H7 (cell line): ENCODE measurements at regions not wholly inside any gene's neighbourhood (a gene's known extent, or its start where the extent isn't known, plus 50 kb on each side); places are given as distances from the start of the nearest gene placed in this dataset.
A peak's percentile ranks its signal among the peaks of the same experiment; 100 is the strongest.
"Not testable (repeated sequence)": the region's sequence is repeated elsewhere in the genome, so short reads cannot be mapped to it uniquely, and the experiment has no call there.

Source experiments
- DNase-seq: peaks from one replicate; pipeline ENCODE4 v3.0.0; 2012
- H3K27me3 ChIP-seq: 2 replicates; pipeline ENCODE4 v1.6.0; 2011; ENCODE audit warnings: mild to moderate bottlenecking, low read length; ENCODE audit not compliant: control insufficient read depth, insufficient read depth
- H3K36me3 ChIP-seq: replicated peaks from 2 replicates; pipeline ENCODE4 v1.5.1; 2011; ENCODE audit warnings: low read length; ENCODE audit not compliant: control insufficient read depth, insufficient read depth
- H3K4me3 ChIP-seq: 2 replicates; pipeline ENCODE4 v1.5.1; 2011; ENCODE audit warnings: low read depth, mild to moderate bottlenecking, control low read depth, low read length, moderate library complexity; ENCODE audit not compliant: insufficient read depth

GRCh38 chr2:31765078-31765945, 184.6 kb upstream of the SRD5A2 start:
- DNase-seq, result no peak
- no peaks in the 10 kb centered on the region for H3K27me3 ChIP-seq
- no peak overlapping the region for H3K4me3 ChIP-seq
- H3K36me3 ChIP-seq, result no peaks in the 10 kb centered on the region

GRCh38 chr2:31764169-31764568, 183.4 kb upstream of the SRD5A2 start:
- DNase-seq, result no peak
- Histone ChIP-seq H3K4me3 (no peak overlapping the region), H3K27me3 (no peaks in the 10 kb centered on the region), H3K36me3 (no peaks in the 10 kb centered on the region)

- no peaks in the 10 kb centered on the region for H3K36me3 ChIP-seq
- H3K27me3 ChIP-seq, result no peaks in the 10 kb centered on the region
- DNase-seq, result no peak
- no peak overlapping the region for H3K4me3 ChIP-seq
These were observed 181.3 kb upstream of the SRD5A2 start for GRCh38 chr2:31762085-31762484.

GRCh38 chr2:31757351-31757750, 176.6 kb upstream of the SRD5A2 start:
- not testable (repeated sequence) for H3K36me3 ChIP-seq, H3K27me3 ChIP-seq, H3K4me3 ChIP-seq, DNase-seq

GRCh38 chr2:31748746-31749145, 168.0 kb upstream of the SRD5A2 start:
- H3K27me3 ChIP-seq, H3K4me3 ChIP-seq, H3K36me3 ChIP-seq, DNase-seq: not testable (repeated sequence)

- H3K36me3 ChIP-seq, result no peaks in the 10 kb centered on the region
- DNase-seq, result no peak
- no peak overlapping the region for H3K4me3 ChIP-seq
- H3K27me3 ChIP-seq, result no peaks in the 10 kb centered on the region
These were observed 167.3 kb upstream of the SRD5A2 start for GRCh38 chr2:31748041-31748440.

GRCh38 chr2:31739161-31739560, 158.4 kb upstream of the SRD5A2 start:
- no peaks in the 10 kb centered on the region for H3K27me3 ChIP-seq
- no peak for DNase-seq
- no peaks in the 10 kb centered on the region for H3K36me3 ChIP-seq
- no peak overlapping the region for H3K4me3 ChIP-seq

GRCh38 chr2:31736695-31737454, 156.1 kb upstream of the SRD5A2 start:
- Histone ChIP-seq H3K27me3 (no peaks in the 10 kb centered on the region), H3K36me3 (no peaks in the 10 kb centered on the region), H3K4me3 (no peak overlapping the region)
- DNase-seq, result no peak

- no peak for DNase-seq
- Histone ChIP-seq H3K36me3 (no peaks in the 10 kb centered on the region), H3K27me3 (no peaks in the 10 kb centered on the region), H3K4me3 (no peak overlapping the region)
These were observed 155.0 kb upstream of the SRD5A2 start for GRCh38 chr2:31735716-31736115.

GRCh38 chr2:31729442-31730092, 148.8 kb upstream of the SRD5A2 start:
- Histone ChIP-seq H3K4me3 (no peak overlapping the region), H3K36me3 (no peaks in the 10 kb centered on the region), H3K27me3 (no peaks in the 10 kb centered on the region)
- DNase-seq, result peak; percentile 47

- Histone ChIP-seq H3K4me3 (no peak overlapping the region), H3K27me3 (no peaks in the 10 kb centered on the region), H3K36me3 (no peaks in the 10 kb centered on the region)
- DNase-seq, result no peak
These were observed 148.3 kb upstream of the SRD5A2 start for GRCh38 chr2:31729065-31729439.

GRCh38 chr2:31728406-31729064, 147.8 kb upstream of the SRD5A2 start:
- Histone ChIP-seq H3K36me3 (no peaks in the 10 kb centered on the region), H3K27me3 (no peaks in the 10 kb centered on the region), H3K4me3 (no peak overlapping the region)
- no peak for DNase-seq

GRCh38 chr2:31726457-31726856, 145.7 kb upstream of the SRD5A2 start:
- Histone ChIP-seq H3K27me3 (no peaks in the 10 kb centered on the region), H3K4me3 (no peak overlapping the region), H3K36me3 (no peaks in the 10 kb centered on the region)
- no peak for DNase-seq

GRCh38 chr2:31725444-31725843, 144.7 kb upstream of the SRD5A2 start:
- Histone ChIP-seq H3K27me3 (no peaks in the 10 kb centered on the region), H3K36me3 (no peaks in the 10 kb centered on the region), H3K4me3 (no peak overlapping the region)
- DNase-seq, result no peak
